Non-pigmented ciliary epithelial cell (primary cell): ENCODE measurements at regions not wholly inside any gene's neighbourhood (a gene's known extent, or its start where the extent isn't known, plus 50 kb on each side); places are given as distances from the start of the nearest gene placed in this dataset.

Source experiments
- DNase-seq: peaks from one replicate; pipeline ENCODE4 v3.0.0-alpha.2; 2010; ENCODE audit warnings: low read depth

DNA sequence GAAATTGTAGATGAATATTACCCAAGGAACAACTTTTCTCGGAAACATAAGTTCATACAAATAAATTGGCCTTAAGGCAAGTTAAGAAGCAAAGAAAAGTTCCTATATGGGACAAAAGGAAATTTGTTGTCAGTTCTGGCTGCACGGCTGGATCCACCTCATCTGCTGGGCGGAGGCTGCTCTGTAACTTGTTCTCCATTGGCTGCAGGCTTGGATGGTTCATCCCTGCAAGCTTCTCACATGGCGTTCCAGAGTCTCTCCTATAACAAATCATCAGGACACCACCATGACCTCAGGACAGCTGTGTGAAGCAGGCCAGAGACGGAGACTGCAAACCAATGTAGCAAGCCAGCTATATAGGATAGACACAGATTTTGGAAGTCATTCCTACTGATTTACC is 81.4 kb upstream of the DAB2 start:
- no peak for DNase-seq

DNA sequence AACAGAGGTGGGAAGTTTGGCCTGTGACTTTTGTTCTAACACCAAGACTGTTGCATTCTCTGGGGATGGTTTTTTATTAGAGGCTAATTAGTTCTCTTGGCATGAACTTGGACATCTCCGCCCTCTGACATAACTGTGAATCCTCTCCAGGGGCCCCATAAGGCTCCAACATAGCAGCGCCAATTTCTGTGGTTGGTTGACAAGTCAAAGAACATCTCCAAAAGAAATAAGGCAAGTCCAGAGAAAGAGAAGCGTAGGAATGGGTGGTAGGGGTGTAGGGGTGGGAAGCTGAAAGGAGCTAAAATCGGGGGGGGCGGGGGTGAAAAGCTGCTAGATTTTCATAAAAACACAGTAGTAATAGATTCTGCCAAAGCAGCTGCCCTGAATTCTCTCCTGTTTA is 81.0 kb upstream of the DAB2 start:
- DNase-seq = no peak

DNA sequence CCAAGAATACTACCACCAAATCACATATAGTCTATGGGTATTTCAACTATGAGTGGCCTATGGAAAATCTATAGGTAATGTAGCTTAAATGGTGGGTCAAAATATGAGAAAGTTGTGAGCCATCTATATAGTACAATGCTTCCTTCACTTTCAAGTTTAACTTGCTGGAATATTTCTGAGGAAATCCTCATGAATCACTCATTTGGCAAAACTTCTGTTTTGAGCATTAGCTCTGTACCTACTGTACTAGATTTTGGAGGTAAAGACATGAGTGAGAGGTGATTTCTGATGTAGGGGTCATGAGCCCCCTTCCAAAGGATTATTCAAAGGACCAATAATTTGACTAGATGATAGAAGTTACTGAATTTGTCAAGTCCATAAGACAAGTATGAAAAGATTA is 80.6 kb upstream of the DAB2 start:
- no peak for DNase-seq

DNA sequence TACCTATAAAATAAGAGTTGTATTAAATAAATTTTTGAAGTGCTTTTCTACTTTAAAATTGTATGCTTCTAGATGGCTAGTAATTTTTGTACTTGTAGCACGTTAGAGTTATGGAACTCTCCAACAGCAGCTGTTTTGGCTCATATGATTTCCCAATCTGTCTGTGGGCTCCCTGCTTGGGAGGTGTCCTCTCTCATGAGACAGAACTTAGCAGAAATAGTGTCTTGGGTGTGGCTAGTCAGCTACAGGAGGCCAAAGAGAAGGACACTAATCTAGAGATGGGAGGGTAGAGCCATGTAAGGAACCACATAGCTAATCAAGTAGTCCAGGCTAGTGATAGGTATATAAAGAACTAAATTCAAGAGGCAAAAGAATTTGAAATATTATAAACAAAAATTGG is 78.4 kb upstream of the DAB2 start:
- DNase-seq = no peak

DNA sequence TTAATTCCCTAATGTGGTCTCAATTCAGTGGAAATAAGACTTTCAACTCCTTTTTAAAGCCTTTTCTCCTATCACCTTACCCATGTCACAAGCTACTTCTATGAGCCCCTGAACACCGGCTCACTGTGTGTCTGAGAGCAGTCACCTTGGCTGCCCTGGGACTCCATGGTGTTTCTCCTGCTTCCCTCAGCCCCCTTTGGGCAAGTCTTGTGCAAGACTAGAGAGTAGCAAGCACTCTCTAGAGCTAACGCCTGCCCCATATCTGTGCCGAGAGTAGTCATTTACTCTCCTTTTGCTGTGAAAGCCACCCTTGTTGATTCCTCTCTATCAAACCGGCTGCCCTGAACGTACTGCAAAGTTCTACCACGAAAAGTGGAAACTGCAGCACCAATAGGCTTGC is 77.9 kb upstream of the DAB2 start:
- no peak for DNase-seq

DNA sequence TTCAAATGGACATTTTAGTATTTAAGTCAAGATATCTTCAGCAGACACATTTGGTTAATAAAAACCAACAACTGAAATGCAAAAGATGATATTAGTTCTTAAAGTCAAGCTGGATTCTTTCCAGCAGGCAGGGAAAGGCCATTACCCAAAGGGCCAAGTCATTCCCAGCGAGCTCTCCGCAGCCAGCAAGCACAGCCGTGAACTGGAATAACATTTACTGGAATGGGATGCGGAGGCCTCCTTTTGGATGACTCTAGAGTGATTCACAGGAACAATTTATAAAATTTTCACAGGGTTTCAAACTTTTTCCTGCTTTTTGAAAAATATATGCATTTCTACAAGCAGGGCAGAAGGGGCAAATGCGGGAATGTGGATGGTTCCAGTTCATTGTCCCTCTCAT is 76.6 kb upstream of the DAB2 start:
- no peak for DNase-seq

DNA sequence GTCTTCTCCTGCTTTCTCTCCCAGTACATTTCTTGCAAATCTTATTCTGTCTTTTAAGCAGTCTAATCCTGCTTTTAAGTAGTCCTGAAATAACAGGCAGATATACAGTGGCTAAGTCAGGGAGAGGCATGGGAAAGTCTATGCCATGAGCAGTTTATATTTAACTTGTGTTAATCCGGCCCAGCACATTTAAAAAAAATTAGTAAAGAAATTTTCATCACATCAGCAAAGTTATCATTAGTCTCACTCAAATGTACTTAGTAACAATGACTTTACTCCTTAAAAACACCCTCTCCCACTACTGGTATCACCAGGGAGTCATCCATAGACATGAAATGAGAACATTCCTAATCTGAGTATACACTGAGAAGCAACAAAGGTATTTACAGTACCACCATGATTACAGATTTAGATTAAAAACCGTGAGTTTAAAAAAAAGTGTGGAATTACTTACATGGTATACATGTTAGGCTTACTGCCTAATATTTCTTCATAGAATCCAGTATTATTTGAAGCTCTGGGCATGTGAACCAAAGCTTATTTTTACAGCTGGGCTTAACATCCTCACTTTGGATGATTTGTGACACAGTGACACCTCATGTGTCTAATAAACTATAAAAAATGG is 75.9 kb upstream of the DAB2 start:
- DNase-seq = no peak

DNA sequence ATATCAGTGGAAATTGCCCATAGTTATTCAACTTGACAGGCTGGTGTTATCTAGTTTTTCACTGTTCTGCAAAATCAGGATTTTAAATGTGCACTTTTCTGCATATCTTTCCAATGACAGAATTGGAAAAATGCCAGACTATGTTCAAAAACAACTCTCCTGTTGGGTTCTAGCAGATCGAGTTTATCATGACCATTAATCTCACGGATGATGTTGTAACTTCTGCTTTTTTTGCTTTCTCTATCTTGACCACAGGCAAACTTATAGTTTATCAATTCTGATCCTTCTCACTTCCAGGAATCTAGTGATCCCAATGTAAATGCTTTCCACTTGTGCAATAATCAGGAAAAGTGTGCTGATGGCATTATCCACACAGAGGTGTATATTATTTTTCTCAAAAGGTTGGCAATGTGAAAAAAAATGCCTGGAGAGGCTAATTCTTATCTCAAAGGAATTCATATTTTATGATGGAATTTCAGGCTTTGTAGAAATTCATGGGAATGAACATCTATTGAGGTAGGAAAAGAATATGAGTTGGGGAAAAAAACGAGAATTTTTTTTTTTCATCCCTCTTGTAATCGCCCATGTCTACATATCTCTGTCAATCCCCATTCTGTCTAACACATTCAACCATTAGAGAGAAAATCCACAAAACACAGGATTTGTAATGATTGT is 73.6 kb upstream of the DAB2 start:
- DNase-seq = no peak

DNA sequence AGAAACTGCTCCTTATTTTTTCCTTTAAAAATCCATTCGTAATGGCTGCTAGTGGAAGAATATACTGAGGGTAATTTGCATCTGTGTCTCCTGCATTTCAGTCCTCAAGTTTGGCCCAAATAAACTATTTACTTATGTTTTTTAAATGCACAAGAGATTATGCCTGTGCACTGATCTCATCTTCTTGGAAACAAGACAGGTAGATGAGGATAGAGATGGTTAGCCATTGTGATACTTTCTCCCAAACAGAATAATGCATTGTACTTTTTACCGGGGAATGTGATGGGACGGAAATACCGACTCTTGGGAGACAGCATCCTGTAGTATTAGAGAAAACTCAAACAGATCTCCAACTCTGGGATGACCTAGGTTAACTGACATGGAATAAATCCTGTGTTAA is 72.5 kb upstream of the DAB2 start:
- DNase-seq = no peak

DNA sequence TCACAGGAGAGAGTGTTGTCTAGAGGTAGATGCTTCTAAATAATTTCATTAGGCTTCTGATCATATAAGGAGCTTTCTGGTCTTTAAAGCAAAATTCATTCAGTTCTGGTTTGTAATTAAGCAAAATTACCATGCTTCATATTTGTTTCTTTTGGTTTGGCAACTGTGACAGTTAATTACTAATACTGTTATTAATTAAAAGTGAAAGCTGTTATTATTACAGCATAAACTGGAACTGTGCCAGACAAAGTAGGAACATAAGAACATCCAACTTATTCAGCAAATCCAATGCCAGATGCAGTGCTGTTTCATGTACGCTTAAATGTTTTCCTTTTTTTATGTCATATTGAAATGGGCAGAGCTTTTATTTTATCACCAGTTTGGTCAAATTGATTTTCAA is 70.4 kb upstream of the DAB2 start:
- no peak for DNase-seq

DNA sequence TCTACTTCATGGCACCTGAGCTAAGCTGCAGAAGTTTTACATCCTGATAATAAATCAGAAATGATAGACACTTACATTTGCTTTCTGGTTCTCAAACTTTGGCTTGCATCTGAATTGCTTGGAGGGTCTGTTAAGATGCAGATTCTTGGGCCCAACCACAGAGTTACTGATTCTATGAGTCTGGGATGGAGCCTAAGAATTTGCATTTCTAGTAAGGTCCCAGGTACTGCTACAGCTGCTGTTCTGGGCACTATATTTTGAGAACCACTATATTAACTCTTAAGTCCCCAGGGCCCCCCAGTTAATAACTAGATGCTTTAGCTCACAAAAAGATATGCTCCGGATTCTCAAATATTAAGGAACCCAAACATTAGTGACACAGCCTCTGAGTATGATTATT is 69.8 kb upstream of the DAB2 start:
- DNase-seq = no peak

DNA sequence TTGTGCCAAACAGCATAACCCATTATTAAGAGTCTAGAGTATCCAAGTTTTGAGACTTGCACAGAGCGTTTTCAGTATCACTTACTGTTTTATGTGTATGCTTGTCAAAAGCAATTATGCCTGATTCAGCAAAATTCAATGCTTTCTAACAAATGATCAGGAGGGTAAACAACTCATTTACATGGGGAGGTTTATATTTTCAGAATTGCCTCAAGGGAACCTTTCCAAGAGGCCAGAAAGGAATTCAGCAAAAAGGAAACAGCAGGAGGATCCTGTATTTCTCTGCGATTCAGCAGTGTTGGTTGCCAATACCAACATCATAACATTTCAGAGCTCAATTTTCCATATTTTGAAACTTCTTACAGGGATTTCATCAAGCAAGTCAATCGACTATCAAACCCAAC is 69.3 kb upstream of the DAB2 start:
- DNase-seq = no peak

DNA sequence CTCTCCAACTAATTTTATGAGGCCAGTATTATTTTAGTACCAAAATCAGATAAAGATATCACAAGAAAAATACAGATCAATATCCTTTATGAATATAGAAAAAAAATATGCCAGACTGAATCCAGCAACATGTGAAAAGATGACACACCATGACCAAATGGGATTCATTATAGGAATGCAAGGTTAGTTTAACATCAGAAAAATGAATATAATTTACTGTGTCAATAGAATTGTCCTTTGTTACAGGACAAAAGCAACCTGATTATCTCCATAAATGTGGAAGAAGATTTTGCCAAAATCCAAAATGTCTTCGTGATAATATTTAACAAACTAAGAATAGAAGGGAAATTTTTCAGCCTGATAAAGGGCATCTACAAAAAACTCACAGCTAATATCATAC is 66.4 kb upstream of the DAB2 start:
- DNase-seq = no peak

DNA sequence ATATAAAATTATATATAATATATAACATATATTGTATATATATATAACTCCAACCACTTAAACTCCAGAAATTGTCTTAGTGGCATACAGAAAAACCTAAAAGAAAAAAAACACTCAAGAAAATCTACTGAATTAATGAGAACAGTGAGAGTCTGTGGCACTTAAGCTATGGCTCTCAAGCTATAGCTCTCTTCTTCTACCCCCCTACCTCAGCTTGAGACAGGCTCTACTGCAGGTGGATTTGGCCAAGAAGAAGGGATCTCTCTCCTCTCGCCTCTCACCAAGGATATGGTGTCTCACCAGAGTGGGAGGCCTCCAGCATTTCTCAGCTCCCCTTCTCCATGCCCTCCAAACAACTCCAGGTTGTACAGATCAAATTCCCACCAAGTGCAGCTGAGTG is 64.5 kb upstream of the DAB2 start:
- no peak for DNase-seq

DNA sequence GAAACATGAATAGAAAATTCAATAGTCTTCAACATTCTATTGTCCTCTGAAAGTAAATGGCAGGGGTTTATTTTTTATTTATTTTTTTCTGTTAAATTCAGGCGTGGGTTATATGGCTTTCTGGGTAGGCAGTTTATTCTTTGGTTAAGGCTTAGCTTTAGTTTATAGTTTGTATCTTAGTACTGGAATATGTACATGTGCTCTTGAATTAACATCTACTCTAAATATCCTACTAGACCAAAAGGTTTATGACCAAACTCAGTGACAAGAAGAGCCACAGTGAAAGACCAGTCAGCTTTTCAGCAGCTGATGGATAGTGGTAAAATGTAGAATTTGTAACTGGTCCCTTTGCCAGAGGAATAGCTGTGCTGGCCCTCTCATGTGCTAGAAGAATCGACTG is 62.0 kb upstream of the DAB2 start:
- no peak for DNase-seq

DNA sequence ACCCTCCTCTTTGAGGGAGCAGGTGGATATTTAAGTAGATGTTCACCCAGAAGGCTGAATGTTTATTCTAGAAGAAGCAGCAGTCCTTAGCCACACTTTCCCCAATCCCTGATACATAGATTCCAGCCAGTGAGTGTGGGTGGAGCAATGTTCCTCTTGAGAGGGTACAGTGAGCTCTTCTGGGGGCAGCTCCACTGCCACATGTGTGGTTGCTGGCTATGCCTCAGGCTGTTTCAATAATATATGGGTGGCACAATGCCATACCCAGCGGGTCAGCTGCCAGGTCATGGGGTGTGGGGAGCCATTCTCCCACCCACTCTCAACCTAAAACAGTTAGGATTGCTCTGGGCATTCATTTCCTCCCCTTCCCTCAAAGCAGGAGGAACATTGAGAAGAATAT is 61.6 kb upstream of the DAB2 start:
- no peak for DNase-seq

DNA sequence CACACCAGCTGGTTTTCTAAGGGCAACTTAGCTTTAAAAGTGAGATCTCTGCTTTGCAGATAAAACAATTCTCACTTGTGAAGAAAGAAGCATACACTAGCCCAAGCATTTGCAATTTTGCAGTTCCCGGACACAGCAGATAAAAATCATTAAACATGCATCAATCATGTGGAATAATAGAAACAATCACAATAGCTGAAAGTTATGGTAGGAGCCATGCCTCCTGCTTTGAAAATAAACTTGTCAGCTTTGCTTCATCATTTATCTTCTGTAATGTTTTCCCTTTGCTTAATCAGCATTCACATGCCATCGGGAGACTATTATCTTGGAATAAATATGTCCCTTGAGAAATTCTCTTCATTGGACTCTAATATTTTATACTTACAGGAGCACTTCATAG is 60.3 kb upstream of the DAB2 start:
- DNase-seq = no peak

DNA sequence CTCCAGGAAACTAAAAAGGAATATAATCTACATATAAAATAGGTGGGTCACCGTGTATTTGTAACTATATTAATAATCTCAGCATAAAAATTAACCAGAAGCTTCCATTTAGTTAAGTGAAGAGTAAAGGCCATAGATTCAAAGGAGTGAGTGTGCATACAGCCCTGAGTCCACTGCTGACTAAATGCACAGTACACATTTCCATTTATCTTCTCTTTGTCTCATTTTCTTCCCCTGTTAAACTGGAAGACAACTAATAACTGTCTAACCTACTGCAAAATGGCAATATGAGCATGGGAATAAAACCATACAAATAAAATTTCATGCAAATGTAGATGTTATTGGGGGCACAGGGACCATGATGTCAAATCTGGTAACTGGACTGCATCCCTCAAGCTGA is 59.9 kb upstream of the DAB2 start:
- DNase-seq = no peak

DNA sequence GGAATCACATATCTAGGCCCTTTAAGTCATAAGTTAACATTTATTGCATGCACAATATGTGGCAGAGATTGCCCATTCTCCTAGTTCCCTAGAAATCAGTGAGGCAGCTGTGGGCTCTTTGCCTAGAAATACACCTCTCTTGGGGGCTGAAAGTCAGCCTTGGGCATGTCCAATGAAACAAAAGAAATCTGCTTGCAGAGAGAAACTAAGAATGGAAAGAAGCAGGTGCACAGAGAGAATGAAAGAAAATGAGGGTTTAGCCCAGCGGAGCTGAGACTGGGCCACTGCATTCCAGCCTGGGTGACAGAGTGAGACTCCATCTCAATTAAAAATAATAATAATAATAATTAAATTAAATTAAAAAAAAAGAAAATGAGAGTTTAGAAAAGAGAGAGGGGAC is 57.3 kb upstream of the DAB2 start:
- no peak for DNase-seq

DNA sequence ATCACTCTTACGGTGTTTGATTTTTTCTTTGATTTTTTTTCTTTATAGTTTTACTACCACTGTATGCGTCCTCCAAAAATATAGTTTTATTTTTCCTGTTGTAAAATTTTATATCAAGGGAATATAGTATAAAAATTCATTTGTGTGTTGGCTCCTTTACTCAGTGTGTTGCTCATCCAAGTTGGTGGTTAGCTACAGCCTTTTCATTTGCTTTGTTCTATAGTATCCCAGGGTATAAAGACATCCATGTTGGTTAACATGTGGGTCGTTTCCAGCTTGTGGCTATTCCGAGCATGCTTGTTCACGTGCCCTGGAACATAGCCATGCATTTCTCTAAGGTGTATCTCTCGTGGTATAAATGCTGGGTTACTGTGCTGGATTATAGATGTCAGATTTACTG is 54.8 kb upstream of the DAB2 start:
- DNase-seq = no peak

DNA sequence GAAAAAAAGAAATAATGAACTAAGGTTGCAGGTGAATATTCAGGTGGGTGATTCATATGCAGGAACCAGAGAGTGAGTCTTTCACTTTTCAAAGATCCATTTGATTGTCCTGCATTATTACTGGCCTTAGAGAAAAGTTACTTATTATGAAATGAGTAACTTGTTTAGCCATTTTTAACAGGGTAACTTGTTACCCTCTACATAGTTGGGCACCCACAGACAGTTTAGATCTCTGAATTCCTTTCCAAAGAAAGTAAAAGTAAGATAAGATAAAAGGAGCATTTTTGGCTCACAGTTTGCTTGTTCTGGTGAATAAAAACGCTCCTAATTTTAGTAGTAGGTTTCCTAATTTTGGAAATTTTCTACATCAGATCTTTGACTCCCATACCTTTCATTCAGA is 54.1 kb upstream of the DAB2 start:
- no peak for DNase-seq

DNA sequence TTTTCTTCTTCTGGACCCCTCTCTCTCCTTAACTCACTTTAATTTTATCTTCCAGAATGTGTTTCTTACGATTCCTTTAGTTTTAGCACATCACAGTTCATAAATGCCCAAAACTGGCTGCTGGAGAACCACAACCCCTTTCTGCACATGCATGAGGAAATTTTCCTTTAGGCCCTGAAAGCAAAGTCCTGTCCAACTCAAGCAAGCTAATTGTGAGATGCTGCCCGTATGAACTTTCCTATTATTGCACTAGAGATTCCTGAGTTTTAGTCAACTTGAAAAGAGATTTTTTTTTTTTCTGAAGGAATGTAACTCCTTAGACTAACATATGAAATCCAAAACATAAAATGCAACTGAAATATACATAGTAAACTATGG is 52.1 kb upstream of the DAB2 start:
- no peak for DNase-seq

DNA sequence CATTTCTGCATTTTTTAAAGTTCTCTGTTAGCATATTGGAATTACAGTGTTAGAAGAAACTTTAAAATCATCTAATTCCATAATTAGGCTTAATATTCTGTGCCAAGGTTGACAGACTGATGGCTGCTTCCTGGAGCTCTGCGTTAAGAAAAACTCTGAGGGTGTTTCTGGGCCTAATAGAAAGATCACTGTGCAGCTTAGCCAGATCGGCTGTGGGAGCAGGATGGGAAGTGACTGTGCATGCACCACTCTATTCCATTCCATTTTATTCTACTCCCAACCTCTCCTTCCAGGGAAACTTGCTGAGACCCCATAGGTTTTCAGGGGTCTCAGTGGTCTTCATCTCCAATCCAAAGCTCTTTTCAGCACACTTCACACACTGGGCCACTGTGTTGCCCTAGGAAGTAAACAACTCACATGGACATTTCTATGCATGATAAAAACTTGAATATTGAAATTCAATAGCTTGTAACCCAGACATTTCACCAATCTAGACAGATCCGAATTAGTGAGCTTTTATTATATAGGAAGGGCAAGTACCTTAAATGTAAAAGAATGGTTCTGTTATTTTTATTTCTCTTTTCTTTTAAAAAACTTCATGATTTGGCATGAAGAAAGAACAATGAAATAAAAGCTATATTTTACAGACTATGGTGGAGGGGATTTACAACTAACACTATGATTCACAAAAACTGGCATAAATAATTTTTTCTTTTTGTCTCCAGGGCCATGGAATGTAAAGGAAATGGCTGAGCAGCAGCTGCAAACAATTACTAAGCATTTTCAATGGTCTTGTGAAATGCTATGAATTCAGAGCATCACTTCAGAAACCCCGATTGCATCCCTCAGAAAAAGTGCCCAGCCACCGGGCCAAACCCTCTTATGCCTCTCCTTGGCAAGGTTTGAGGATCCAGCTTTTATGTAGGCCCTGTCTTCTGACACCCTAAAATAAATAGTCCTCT is 51.4 kb upstream of the DAB2 start:
- no peak for DNase-seq
